GM12878 (cell line): ENCODE measurements at regions not wholly inside any gene's neighbourhood (a gene's known extent, or its start where the extent isn't known, plus 50 kb on each side); places are given as distances from the start of the nearest gene placed in this dataset.

Source experiments
- CBFB ChIP-seq: IDR thresholded peaks from 2 replicates; pipeline ENCODE4 v1.6.1; 2016; ENCODE audit warnings: antibody characterized with exemption, low read depth
- FOXK2 ChIP-seq: fragments of 450-650 bp; IDR thresholded peaks from 2 replicates; pipeline ENCODE4 v1.6.1; 2017; ENCODE audit warnings: mild to moderate bottlenecking, moderate library complexity
- HDGF ChIP-seq: fragments of 450-650 bp; IDR thresholded peaks from 2 replicates; pipeline ENCODE4 v1.6.1; 2016; ENCODE audit warnings: antibody characterized with exemption
- KLF5 ChIP-seq: fragments of 450-650 bp; IDR thresholded peaks from 2 replicates; pipeline ENCODE4 v1.6.1; 2014; ENCODE audit warnings: mild to moderate bottlenecking; ENCODE audit not compliant: partially characterized antibody
- TF ChIP-seq, protein P1 (sequence below): fragments of 450-650 bp; formaldehyde crosslinking; IDR thresholded peaks from 2 replicates; pipeline ENCODE4 v1.5.0; 2022; ENCODE audit warnings: mild to moderate bottlenecking, missing genetic modification characterization
- TF ChIP-seq, protein P2 (sequence below): fragments of 450-650 bp; IDR thresholded peaks from 2 replicates; pipeline ENCODE4 v1.6.1; 2018; ENCODE audit warnings: borderline replicate concordance, mild to moderate bottlenecking; ENCODE audit not compliant: partially characterized antibody
- TF ChIP-seq, protein P3 (sequence below): fragments of 450-650 bp; IDR thresholded peaks from 2 replicates; pipeline ENCODE4 v1.6.1; 2017; ENCODE audit warnings: antibody characterized with exemption, mild to moderate bottlenecking, moderate library complexity

DNA sequence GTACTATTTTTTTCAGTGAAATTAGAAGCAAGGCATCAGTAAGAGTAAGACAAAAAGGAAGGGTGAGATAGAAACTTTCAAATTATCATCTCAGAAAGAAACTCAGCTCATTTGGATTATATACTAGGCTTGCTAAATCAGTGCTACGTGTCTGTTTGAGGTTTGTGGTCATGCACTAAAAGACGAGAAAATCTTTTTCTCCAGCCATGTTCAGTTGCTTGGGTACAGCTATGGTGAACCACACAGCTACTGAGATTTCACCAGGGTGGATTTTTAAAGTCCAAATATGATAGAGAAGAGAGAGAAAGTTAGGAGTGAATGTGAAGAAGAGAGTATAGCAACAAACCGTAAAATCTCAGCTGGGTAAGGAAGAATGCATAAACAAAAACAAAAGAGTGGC, 161.6 kb downstream of the PTH2R start (continued):
- TF ChIP-seq FOXK2 = no peak
- TF ChIP-seq, protein P1, sequence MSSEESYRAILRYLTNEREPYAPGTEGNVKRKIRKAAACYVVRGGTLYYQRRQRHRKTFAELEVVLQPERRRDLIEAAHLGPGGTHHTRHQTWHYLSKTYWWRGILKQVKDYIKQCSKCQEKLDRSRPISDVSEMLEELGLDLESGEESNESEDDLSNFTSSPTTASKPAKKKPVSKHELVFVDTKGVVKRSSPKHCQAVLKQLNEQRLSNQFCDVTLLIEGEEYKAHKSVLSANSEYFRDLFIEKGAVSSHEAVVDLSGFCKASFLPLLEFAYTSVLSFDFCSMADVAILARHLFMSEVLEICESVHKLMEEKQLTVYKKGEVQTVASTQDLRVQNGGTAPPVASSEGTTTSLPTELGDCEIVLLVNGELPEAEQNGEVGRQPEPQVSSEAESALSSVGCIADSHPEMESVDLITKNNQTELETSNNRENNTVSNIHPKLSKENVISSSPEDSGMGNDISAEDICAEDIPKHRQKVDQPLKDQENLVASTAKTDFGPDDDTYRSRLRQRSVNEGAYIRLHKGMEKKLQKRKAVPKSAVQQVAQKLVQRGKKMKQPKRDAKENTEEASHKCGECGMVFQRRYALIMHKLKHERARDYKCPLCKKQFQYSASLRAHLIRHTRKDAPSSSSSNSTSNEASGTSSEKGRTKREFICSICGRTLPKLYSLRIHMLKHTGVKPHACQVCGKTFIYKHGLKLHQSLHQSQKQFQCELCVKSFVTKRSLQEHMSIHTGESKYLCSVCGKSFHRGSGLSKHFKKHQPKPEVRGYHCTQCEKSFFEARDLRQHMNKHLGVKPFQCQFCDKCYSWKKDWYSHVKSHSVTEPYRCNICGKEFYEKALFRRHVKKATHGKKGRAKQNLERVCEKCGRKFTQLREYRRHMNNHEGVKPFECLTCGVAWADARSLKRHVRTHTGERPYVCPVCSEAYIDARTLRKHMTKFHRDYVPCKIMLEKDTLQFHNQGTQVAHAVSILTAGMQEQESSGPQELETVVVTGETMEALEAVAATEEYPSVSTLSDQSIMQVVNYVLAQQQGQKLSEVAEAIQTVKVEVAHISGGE (CRISPR knock-in tag) = no peak
- TF ChIP-seq CBFB = no peak
- TF ChIP-seq, protein P2, sequence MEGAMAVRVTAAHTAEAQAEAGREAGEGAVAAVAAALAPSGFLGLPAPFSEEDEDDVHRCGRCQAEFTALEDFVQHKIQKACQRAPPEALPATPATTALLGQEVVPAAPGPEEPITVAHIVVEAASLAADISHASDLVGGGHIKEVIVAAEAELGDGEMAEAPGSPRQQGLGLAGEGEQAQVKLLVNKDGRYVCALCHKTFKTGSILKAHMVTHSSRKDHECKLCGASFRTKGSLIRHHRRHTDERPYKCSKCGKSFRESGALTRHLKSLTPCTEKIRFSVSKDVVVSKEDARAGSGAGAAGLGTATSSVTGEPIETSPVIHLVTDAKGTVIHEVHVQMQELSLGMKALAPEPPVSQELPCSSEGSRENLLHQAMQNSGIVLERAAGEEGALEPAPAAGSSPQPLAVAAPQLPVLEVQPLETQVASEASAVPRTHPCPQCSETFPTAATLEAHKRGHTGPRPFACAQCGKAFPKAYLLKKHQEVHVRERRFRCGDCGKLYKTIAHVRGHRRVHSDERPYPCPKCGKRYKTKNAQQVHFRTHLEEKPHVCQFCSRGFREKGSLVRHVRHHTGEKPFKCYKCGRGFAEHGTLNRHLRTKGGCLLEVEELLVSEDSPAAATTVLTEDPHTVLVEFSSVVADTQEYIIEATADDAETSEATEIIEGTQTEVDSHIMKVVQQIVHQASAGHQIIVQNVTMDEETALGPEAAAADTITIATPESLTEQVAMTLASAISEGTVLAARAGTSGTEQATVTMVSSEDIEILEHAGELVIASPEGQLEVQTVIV = no peak
- TF ChIP-seq KLF5 = no peak
- TF ChIP-seq, protein P3, sequence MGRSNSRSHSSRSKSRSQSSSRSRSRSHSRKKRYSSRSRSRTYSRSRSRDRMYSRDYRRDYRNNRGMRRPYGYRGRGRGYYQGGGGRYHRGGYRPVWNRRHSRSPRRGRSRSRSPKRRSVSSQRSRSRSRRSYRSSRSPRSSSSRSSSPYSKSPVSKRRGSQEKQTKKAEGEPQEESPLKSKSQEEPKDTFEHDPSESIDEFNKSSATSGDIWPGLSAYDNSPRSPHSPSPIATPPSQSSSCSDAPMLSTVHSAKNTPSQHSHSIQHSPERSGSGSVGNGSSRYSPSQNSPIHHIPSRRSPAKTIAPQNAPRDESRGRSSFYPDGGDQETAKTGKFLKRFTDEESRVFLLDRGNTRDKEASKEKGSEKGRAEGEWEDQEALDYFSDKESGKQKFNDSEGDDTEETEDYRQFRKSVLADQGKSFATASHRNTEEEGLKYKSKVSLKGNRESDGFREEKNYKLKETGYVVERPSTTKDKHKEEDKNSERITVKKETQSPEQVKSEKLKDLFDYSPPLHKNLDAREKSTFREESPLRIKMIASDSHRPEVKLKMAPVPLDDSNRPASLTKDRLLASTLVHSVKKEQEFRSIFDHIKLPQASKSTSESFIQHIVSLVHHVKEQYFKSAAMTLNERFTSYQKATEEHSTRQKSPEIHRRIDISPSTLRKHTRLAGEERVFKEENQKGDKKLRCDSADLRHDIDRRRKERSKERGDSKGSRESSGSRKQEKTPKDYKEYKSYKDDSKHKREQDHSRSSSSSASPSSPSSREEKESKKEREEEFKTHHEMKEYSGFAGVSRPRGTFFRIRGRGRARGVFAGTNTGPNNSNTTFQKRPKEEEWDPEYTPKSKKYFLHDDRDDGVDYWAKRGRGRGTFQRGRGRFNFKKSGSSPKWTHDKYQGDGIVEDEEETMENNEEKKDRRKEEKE = no peak
- no peak for TF ChIP-seq HDGF
